Transverse colon (tissue), 3 donors: ENCODE measurements at regions not wholly inside any gene's neighbourhood (a gene's known extent, or its start where the extent isn't known, plus 50 kb on each side); places are given as distances from the start of the nearest gene placed in this dataset.

Experiments used
- CTCF ChIP-seq, 5 experiments: fragments of 200-600 bp in 3 of 5; fragments of 450-650 bp in 2 of 5; sonication (generic) in 3 of 5; IDR thresholded peaks; 1 replicate in 2 of 5; 2 replicates in 3 of 5; pipeline ENCODE4 v1.5.1; 2016 to 2017; ENCODE audit warnings: antibody characterized with exemption in 5 of 5, inconsistent platforms in 3 of 5, mild to moderate bottlenecking in 2 of 5, moderate library complexity in 1 of 5
- EP300 ChIP-seq: sonication (generic); formaldehyde crosslinking; IDR thresholded peaks from one replicate; pipeline ENCODE4 v1.6.1; 2017; ENCODE audit warnings: antibody characterized with exemption, low read depth
- POLR2A ChIP-seq: fragments of 450-650 bp; IDR thresholded peaks from one replicate; pipeline ENCODE4 v1.6.1; 2016; ENCODE audit warnings: antibody characterized with exemption, mild to moderate bottlenecking, moderate library complexity

GRCh38 chr4:156505341-156505955 is 466.2 kb downstream of the PDGFC start:
- TF ChIP-seq EP300, result no peak
- no peak for TF ChIP-seq CTCF (IDR thresholded peaks at IDR 0.05)
- TF ChIP-seq POLR2A, result no peak
